B cell (primary cell): ENCODE measurements at regions not wholly inside any gene's neighbourhood (a gene's known extent, or its start where the extent isn't known, plus 50 kb on each side); places are given as distances from the start of the nearest gene placed in this dataset.

ENCODE experiments used
- ATAC-seq: fragments of 200-7000 bp; cut with Tn5 transposase; one replicate; pipeline ENCODE4 v1.10.0; 2021; ENCODE audit warnings: low read depth, mild to moderate bottlenecking, moderate number of reproducible peaks, moderate library complexity
- CTCF ChIA-PET: fragments of 350-600 bp; sonication (Branson Sonifier 250); formaldehyde crosslinking; loops from one replicate; lab custom pipeline; 2021; ENCODE audit warnings: antibody characterized with exemption, inconsistent platforms; lab: Charles Lee
- POLR2A ChIA-PET: fragments of 350-600 bp; sonication (Branson Sonifier 250); formaldehyde crosslinking; loops from one replicate; lab custom pipeline; 2021; ENCODE audit warnings: antibody characterized with exemption; lab: Charles Lee
- DNase-seq: peaks from one replicate; pipeline ENCODE4 v3.0.0; 2013
- H2AFZ ChIP-seq: 2 replicates; pipeline ENCODE4 v1.6.1; 2012; ENCODE audit warnings: mild to moderate bottlenecking, low read depth, low read length; ENCODE audit not compliant: insufficient read depth, poor library complexity, severe bottlenecking
- H3K27ac ChIP-seq, 2 donors: 1 replicate in 1 of 2; 2 replicates in 1 of 2; pipeline ENCODE4 v1.5.1; 2012 to 2013; ENCODE audit warnings: low read length in 2 of 2, mild to moderate bottlenecking in 2 of 2, moderate library complexity in 1 of 2
- H3K27me3 ChIP-seq, 4 experiments: fragments of 200-600 bp in 1 of 4; sonication (generic) in 1 of 4; replicated peaks in 1 of 4; 1 replicate in 2 of 4; 2 replicates in 2 of 4; pipeline versions ENCODE4 v1.6.1 to v1.7.0; 2013 to 2016; ENCODE audit warnings: low read length in 3 of 4, mild to moderate bottlenecking in 2 of 4, mixed read lengths in 1 of 4, moderate library complexity in 1 of 4; ENCODE audit not compliant: insufficient read depth in 4 of 4, control insufficient read depth in 3 of 4; ENCODE audit errors: control extremely low read depth in 1 of 4
- H3K36me3 ChIP-seq, 2 experiments: replicated peaks in 1 of 2; 1 replicate in 1 of 2; 2 replicates in 1 of 2; pipeline versions ENCODE4 v1.6.1 to v1.7.1; 2013; ENCODE audit warnings: low read length in 1 of 2; ENCODE audit not compliant: insufficient read depth in 2 of 2, control insufficient read depth in 1 of 2; ENCODE audit errors: control extremely low read depth in 1 of 2, extremely low read depth in 1 of 2
- H3K4me1 ChIP-seq, 2 donors: fragments of 200-600 bp in 1 of 2; sonication (generic) in 1 of 2; 1 replicate in 1 of 2; 2 replicates in 1 of 2; pipeline versions ENCODE4 v1.5.1 to v1.6.1; 2013 to 2017; ENCODE audit warnings: low read length in 2 of 2; ENCODE audit not compliant: control insufficient read depth in 2 of 2, insufficient read depth in 2 of 2
- H3K4me2 ChIP-seq: replicated peaks from 2 replicates; pipeline ENCODE3; 2012; ENCODE audit warnings: mild to moderate bottlenecking, low read depth, low read length; ENCODE audit not compliant: poor library complexity, severe bottlenecking
- H3K4me3 ChIP-seq, 5 experiments: fragments of 200-600 bp in 1 of 5; sonication (generic) in 1 of 5; 1 replicate in 3 of 5; 2 replicates in 2 of 5; pipeline versions ENCODE4 v1.5.1 to v1.7.0; 2011 to 2016; ENCODE audit warnings: low read length in 4 of 5, mild to moderate bottlenecking in 4 of 5, low read depth in 2 of 5, control low read depth in 1 of 5, moderate library complexity in 1 of 5; ENCODE audit not compliant: insufficient read depth in 1 of 5; ENCODE audit errors: control extremely low read depth in 1 of 5, extremely low read depth in 1 of 5
- H3K79me2 ChIP-seq: fragments of 200-600 bp; sonication (generic); one replicate; pipeline ENCODE4 v1.6.0; 2016; ENCODE audit warnings: low read length; ENCODE audit not compliant: control insufficient read depth, insufficient read depth
- H3K9ac ChIP-seq: fragments of 200-600 bp; sonication (generic); 2 replicates; pipeline ENCODE4 v1.6.1; 2017; ENCODE audit warnings: mild to moderate bottlenecking, low read length, moderate library complexity
- H3K9me3 ChIP-seq, 3 donors: one replicate each; pipeline versions ENCODE4 v1.6.1 to v1.7.1; 2013; ENCODE audit warnings: low read length in 2 of 3; ENCODE audit not compliant: control insufficient read depth in 2 of 3, insufficient read depth in 1 of 3; ENCODE audit errors: control extremely low read depth in 1 of 3
- H4K20me1 ChIP-seq: 2 replicates; pipeline ENCODE4 v1.6.0; 2012; ENCODE audit warnings: mild to moderate bottlenecking, low read length; ENCODE audit not compliant: insufficient read depth, control insufficient read depth, poor library complexity, severe bottlenecking
- H3K27ac Mint-ChIP-seq: one replicate; pipeline ENCODE4 v1.8.0; 2021; ENCODE audit warnings: mixed read lengths
- H3K27me3 Mint-ChIP-seq: one replicate; pipeline ENCODE4 v1.8.0; 2021; ENCODE audit warnings: mixed read lengths
- H3K4me1 Mint-ChIP-seq: one replicate; pipeline ENCODE4 v1.8.0; 2021; ENCODE audit warnings: mixed read lengths
- H3K4me3 Mint-ChIP-seq: one replicate; pipeline ENCODE4 v1.8.0; 2021; ENCODE audit warnings: mixed read lengths
- H3K9me3 Mint-ChIP-seq: one replicate; pipeline ENCODE4 v1.8.0; 2022; ENCODE audit warnings: mixed read lengths; ENCODE audit not compliant: insufficient read depth
- CTCF ChIP-seq: fragments of 200-600 bp; IDR thresholded peaks from one replicate; pipeline ENCODE4 v1.8.0; 2022; ENCODE audit warnings: antibody characterized with exemption, mild to moderate bottlenecking
- EZH2 ChIP-seq: IDR thresholded peaks from 2 replicates; pipeline ENCODE4 v1.6.1; 2012; ENCODE audit warnings: borderline replicate concordance, low read depth, mild to moderate bottlenecking, moderate library complexity, low read length; ENCODE audit not compliant: insufficient read depth, poor library complexity, severe bottlenecking
- WGBS: methylation state at CpG from one replicate; pipeline ENCODE4 v1.1.5; 2013; ENCODE audit warnings: missing lambda C conversion rate; ENCODE audit not compliant: insufficient coverage; 5-methylcytosine and 5-hydroxymethylcytosine counted together
- intact Hi-C: fragments of 100-400 bp; cut with micrococcal nuclease; formaldehyde crosslinking; loops from one replicate; pipeline ENCODE4 v1.10.0; 2022

- TF ChIP-seq CTCF (no peak), EZH2 (no peak)
- Histone ChIP-seq H3K9ac (no peak overlapping the region), H3K27me3 (no peaks in the 10 kb centered on the region), H3K4me2 (no peak overlapping the region), H4K20me1 (no peaks in the 10 kb centered on the region), H2AFZ (no peak overlapping the region), H3K9me3 (no peaks in the 10 kb centered on the region), H3K36me3 (no peaks in the 10 kb centered on the region), H3K4me3 (no peak overlapping the region), H3K27ac (no peak overlapping the region), H3K79me2 (no peaks in the 10 kb centered on the region), H3K4me1 (no peaks in the 10 kb centered on the region)
- Mint-ChIP-seq H3K9me3 (peaks cover 2% of the 10 kb centered on the region), H3K27ac (no peak overlapping the region), H3K4me3 (no peak overlapping the region), H3K4me1 (no peaks in the 10 kb centered on the region), H3K27me3 (no peaks in the 10 kb centered on the region)
- ATAC-seq (no peak), DNase-seq (no peak)
- CTCF ChIA-PET: no interaction called here
- intact Hi-C loops: no loop called here
- POLR2A ChIA-PET: no interaction called here
- WGBS: no CpG with 5 or more reads among the region's 2 CpGs
Measured at GRCh38 chr5:24712947-24713346, 68.2 kb upstream of the CDH10 start.

DNA sequence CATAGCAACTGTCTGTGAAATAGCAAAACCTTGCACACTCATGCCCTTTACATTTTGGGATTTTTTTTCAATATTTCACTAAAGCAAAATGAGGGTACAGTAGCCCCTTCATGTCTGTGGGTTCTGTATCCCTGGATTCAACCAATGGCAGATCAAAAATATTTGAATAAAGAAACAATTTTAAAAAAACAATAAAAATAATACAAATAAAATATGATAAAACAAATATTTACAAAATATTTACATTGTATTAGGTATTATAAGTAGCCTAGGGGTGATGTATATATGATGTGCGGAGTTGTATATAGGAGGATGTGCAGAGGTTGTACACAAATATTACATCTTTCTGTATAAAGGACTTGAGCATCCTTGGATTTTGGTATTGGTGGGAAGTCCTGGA lies 67.3 kb upstream of the CDH10 start:
- Mint-ChIP-seq H3K4me3 (no peak overlapping the region), H3K4me1 (no peaks in the 10 kb centered on the region), H3K27me3 (no peaks in the 10 kb centered on the region), H3K27ac (no peak overlapping the region), H3K9me3 (peaks cover 2% of the 10 kb centered on the region)
- H3K79me2 ChIP-seq: no peaks in the 10 kb centered on the region
- H3K4me1 ChIP-seq: no peaks in the 10 kb centered on the region
- ChIA-PET POLR2A (no interaction called here), CTCF (no interaction called here)
- no peak for ATAC-seq
- TF ChIP-seq CTCF: no peak
- TF ChIP-seq EZH2: no peak
- H4K20me1 ChIP-seq: no peaks in the 10 kb centered on the region
- H3K4me3 ChIP-seq: no peak overlapping the region
- no peaks in the 10 kb centered on the region for H3K9me3 ChIP-seq
- intact Hi-C loops: no loop called here
- no peak overlapping the region for H3K9ac ChIP-seq
- no peaks in the 10 kb centered on the region for H3K36me3 ChIP-seq
- no peak overlapping the region for H3K27ac ChIP-seq
- no CpG with 5 or more reads among the region's 1 CpG for whole genome bisulfite sequencing
- no peak overlapping the region for H2AFZ ChIP-seq
- no peaks in the 10 kb centered on the region for H3K27me3 ChIP-seq
- no peak for DNase-seq
- H3K4me2 ChIP-seq: no peak overlapping the region
